ENCODE measurements at regions not wholly inside any gene's neighbourhood (a gene's known extent, or its start where the extent isn't known, plus 50 kb on each side); places are given as distances from the start of the nearest gene placed in this dataset.

DNA sequence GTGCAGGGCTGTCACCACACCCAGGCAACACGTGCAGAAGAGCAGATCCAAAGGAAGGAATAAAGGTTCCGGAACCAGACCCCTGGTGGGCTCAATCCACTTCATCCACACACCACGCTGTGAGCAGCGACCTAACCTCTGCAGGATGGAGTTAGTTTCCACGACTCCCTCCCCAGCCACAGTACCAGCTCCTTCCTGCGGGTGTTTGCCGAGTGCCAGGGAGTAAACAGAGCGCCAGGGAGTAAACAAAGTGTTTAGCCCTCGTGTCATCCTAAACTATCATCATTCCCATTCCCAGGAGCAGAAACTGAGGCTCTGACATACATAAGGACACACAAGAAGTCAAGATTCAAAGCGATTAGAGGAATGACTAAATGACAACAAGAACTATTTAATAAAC lies 261.3 kb downstream of the MN1 start:
- TF ChIP-seq, protein P1, sequence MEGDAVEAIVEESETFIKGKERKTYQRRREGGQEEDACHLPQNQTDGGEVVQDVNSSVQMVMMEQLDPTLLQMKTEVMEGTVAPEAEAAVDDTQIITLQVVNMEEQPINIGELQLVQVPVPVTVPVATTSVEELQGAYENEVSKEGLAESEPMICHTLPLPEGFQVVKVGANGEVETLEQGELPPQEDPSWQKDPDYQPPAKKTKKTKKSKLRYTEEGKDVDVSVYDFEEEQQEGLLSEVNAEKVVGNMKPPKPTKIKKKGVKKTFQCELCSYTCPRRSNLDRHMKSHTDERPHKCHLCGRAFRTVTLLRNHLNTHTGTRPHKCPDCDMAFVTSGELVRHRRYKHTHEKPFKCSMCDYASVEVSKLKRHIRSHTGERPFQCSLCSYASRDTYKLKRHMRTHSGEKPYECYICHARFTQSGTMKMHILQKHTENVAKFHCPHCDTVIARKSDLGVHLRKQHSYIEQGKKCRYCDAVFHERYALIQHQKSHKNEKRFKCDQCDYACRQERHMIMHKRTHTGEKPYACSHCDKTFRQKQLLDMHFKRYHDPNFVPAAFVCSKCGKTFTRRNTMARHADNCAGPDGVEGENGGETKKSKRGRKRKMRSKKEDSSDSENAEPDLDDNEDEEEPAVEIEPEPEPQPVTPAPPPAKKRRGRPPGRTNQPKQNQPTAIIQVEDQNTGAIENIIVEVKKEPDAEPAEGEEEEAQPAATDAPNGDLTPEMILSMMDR (optimal IDR thresholded peaks at IDR 0.05 in 1 of 3, IDR thresholded peaks at IDR 0.05 in 1 of 3, conservative IDR thresholded peaks at IDR 0.05 in 1 of 3; ENCODE audit: extremely low read depth in 1 of 3, insufficient read depth in 2 of 3, low read length in 3 of 3) = no peak
- TF ChIP-seq EZH2 (IDR thresholded peaks at IDR 0.05; ENCODE audit: low read length) = no peak

Data from keratinocyte (primary cell).